A549 (cell line): ENCODE measurements at regions not wholly inside any gene's neighbourhood (a gene's known extent, or its start where the extent isn't known, plus 50 kb on each side); places are given as distances from the start of the nearest gene placed in this dataset.
"Not testable (repeated sequence)": the region's sequence is repeated elsewhere in the genome, so short reads cannot be mapped to it uniquely, and the experiment has no call there.

Experiments used
- ATAC-seq, 2 experiments: fragments of 200-7000 bp in 1 of 2; fragments of >200 bp in 1 of 2; cut with Nextera tagmentation in 1 of 2; cut with Tn5 transposase in 1 of 2; 3 replicates each; pipeline versions ENCODE4 v1.8.0 to v1.9.1; 2018 to 2020; ENCODE audit warnings: mild to moderate bottlenecking in 1 of 2, moderate library complexity in 1 of 2
- CTCF ChIA-PET: fragments of 300-600 bp; sonication (Branson Sonifier 250); formaldehyde crosslinking; extraction: SDS; loops from one replicate; lab custom pipeline; 2021; ENCODE audit warnings: antibody characterized with exemption, inconsistent platforms; lab: Yijun Ruan, JAX
- POLR2A ChIA-PET: fragments of 350-600 bp; formaldehyde crosslinking; extraction: SDS; loops from one replicate; lab custom pipeline; 2021; ENCODE audit warnings: antibody characterized with exemption, inconsistent platforms; lab: Yijun Ruan, JAX
- DNase-seq, 2 experiments: peaks; one replicate each; pipeline versions ENCODE4 v3.0.0 to v3.0.0-alpha.2; 2011 to 2016; ENCODE audit warnings: low read depth in 1 of 2, low spot score in 1 of 2
- FAIRE-seq: peaks from 2 replicates; lab custom pipeline; 2011; peaks lifted over from hg19 to GRCh38; lab: Jason Lieb, UNC
- H3K27ac ChIP-seq, 2 experiments: fragments of >200 bp; sonication (Bioruptor Twin); formaldehyde crosslinking; 3 replicates each; pipeline ENCODE4 v1.5.1; 2016 to 2017
- H3K4me1 ChIP-seq: fragments of >200 bp; sonication (Bioruptor Twin); formaldehyde crosslinking; 3 replicates; pipeline ENCODE4 v1.6.1; 2016
- H3K4me2 ChIP-seq: fragments of >200 bp; sonication (Bioruptor Twin); formaldehyde crosslinking; 3 replicates; pipeline ENCODE4 v1.6.1; 2016
- H3K4me3 ChIP-seq: fragments of >200 bp; sonication (Bioruptor Twin); formaldehyde crosslinking; 3 replicates; pipeline ENCODE4 v1.5.1; 2016
- H3K9me3 ChIP-seq: fragments of >200 bp; sonication (Bioruptor Twin); formaldehyde crosslinking; 3 replicates; pipeline ENCODE4 v1.6.1; 2016
- BCL3 ChIP-seq: fragments of >200 bp; sonication (Bioruptor Twin); formaldehyde crosslinking; IDR thresholded peaks from 3 replicates; pipeline ENCODE4 v1.6.1; 2016
- BHLHE40 ChIP-seq: IDR thresholded peaks from 2 replicates; pipeline ENCODE4 v1.6.1; 2012; ENCODE audit warnings: low read depth, low read length, inconsistent platforms
- CBX2 ChIP-seq: fragments of 200-600 bp; sonication (generic); IDR thresholded peaks from 2 replicates; pipeline ENCODE4 v1.6.1; 2016; ENCODE audit warnings: low read depth, mild to moderate bottlenecking, borderline replicate concordance
- CEBPB ChIP-seq, 2 experiments: fragments of >200 bp in 1 of 2; sonication (Bioruptor Twin) in 1 of 2; formaldehyde crosslinking in 1 of 2; IDR thresholded peaks; 2 replicates each; pipeline ENCODE4 v1.6.1; 2012 to 2016
- CHD2 ChIP-seq: fragments of 150-350 bp; IDR thresholded peaks from 2 replicates; pipeline ENCODE4 v1.6.1; 2014; ENCODE audit warnings: low read length; ENCODE audit not compliant: partially characterized antibody
- CHD4 ChIP-seq: fragments of 200-600 bp; sonication (generic); IDR thresholded peaks from 2 replicates; pipeline ENCODE4 v1.6.1; 2016; ENCODE audit warnings: antibody characterized with exemption, mild to moderate bottlenecking, borderline replicate concordance
- EHF ChIP-seq: fragments of 250-450 bp; sonication (Bioruptor Pico); IDR thresholded peaks from 2 replicates; pipeline ENCODE4 v1.5.0; 2020; ENCODE audit warnings: mild to moderate bottlenecking
- ELK1 ChIP-seq: fragments of 150-350 bp; IDR thresholded peaks from 2 replicates; pipeline ENCODE4 v1.6.1; 2014; ENCODE audit warnings: low read depth, mild to moderate bottlenecking, low read length
- EP300 ChIP-seq, 2 experiments: fragments of >200 bp; sonication (Bioruptor Twin); formaldehyde crosslinking; IDR thresholded peaks; 2 replicates in 1 of 2; 3 replicates in 1 of 2; pipeline ENCODE4 v1.6.1; 2016 to 2017
- FOSB ChIP-seq: fragments of 250-450 bp; sonication (Bioruptor Pico); IDR thresholded peaks from 2 replicates; pipeline ENCODE4 v1.5.0; 2020; ENCODE audit warnings: mild to moderate bottlenecking, moderate library complexity
- FOSL2 ChIP-seq, 2 experiments: fragments of 450-650 bp in 1 of 2; fragments of >200 bp in 1 of 2; sonication (Bioruptor Twin) in 1 of 2; formaldehyde crosslinking; IDR thresholded peaks; 2 replicates each; pipeline versions ENCODE4 v1.5.0 to v1.6.1; 2016 to 2020; ENCODE audit warnings: mild to moderate bottlenecking in 1 of 2, moderate library complexity in 1 of 2
- HDAC2 ChIP-seq: fragments of 200-600 bp; sonication (generic); IDR thresholded peaks from 2 replicates; pipeline ENCODE4 v1.6.1; 2016
- HEYL ChIP-seq: fragments of 250-450 bp; sonication (Bioruptor Pico); IDR thresholded peaks from 2 replicates; pipeline ENCODE4 v1.8.0; 2021; ENCODE audit warnings: mild to moderate bottlenecking, moderate library complexity
- HOXA7 ChIP-seq: fragments of 250-450 bp; sonication (Bioruptor Pico); IDR thresholded peaks from 2 replicates; pipeline ENCODE4 v1.5.0; 2020; ENCODE audit warnings: mild to moderate bottlenecking, moderate library complexity
- HOXB13 ChIP-seq: fragments of 250-450 bp; sonication (Bioruptor Pico); IDR thresholded peaks from 2 replicates; pipeline ENCODE4 v1.5.0; 2020; ENCODE audit warnings: low read depth, mild to moderate bottlenecking, moderate library complexity
- KDM5A ChIP-seq: fragments of 200-600 bp; sonication (generic); IDR thresholded peaks from 2 replicates; pipeline ENCODE4 v1.6.1; 2016; ENCODE audit warnings: antibody characterized with exemption, mild to moderate bottlenecking
- MAFK ChIP-seq: fragments of 450-650 bp; IDR thresholded peaks from 2 replicates; pipeline ENCODE4 v1.6.1; 2014; ENCODE audit not compliant: partially characterized antibody
- MYC ChIP-seq: IDR thresholded peaks from 2 replicates; pipeline ENCODE4 v1.6.1; 2012; ENCODE audit warnings: mild to moderate bottlenecking, inconsistent platforms, low read length, improper control_type of control experiment, borderline replicate concordance
- PHF8 ChIP-seq: fragments of 200-600 bp; sonication (generic); IDR thresholded peaks from 2 replicates; pipeline ENCODE4 v1.6.1; 2016; ENCODE audit warnings: low read depth, mild to moderate bottlenecking, antibody characterized with exemption, moderate library complexity, borderline replicate concordance
- POLR2AphosphoS2 ChIP-seq: conservative IDR thresholded peaks from 2 replicates; pipeline ENCODE4 v1.6.1; 2012; ENCODE audit warnings: low read length, improper control_type of control experiment, inconsistent platforms
- RAD21 ChIP-seq, 2 experiments: fragments of >200 bp in 1 of 2; sonication (Bioruptor Twin) in 1 of 2; formaldehyde crosslinking in 1 of 2; IDR thresholded peaks in 1 of 2; conservative IDR thresholded peaks in 1 of 2; 2 replicates in 1 of 2; 3 replicates in 1 of 2; pipeline ENCODE4 v1.6.1; 2012 to 2018; ENCODE audit warnings: inconsistent platforms in 1 of 2
- RFX5 ChIP-seq: fragments of 450-650 bp; IDR thresholded peaks from 2 replicates; pipeline ENCODE4 v1.7.1; 2014; ENCODE audit warnings: antibody characterized with exemption, mild to moderate bottlenecking, moderate library complexity
- SREBF2 ChIP-seq: fragments of 450-650 bp; IDR thresholded peaks from 2 replicates; pipeline ENCODE4 v1.6.1; 2014; ENCODE audit warnings: mild to moderate bottlenecking, moderate library complexity
- WGBS: methylation state at CpG from one replicate; pipeline ENCODE4 v1.1.6; 2017; ENCODE audit errors: missing lambda C conversion rate; 5-methylcytosine and 5-hydroxymethylcytosine counted together
- TF ChIP-seq, protein P1 (sequence below): fragments of >200 bp; sonication (Bioruptor Twin); formaldehyde crosslinking; IDR thresholded peaks from 3 replicates; pipeline ENCODE4 v1.5.1; 2016
- TF ChIP-seq, protein P2 (sequence below): IDR thresholded peaks from 2 replicates; pipeline ENCODE4 v1.6.1; 2012

GRCh38 chr6:118717106-118717505 is 65.7 kb upstream of the CEP85L start:
- Histone ChIP-seq H3K9me3 (no peaks in the 10 kb centered on the region), H3K4me2 (no peak overlapping the region), H3K27ac (no peak overlapping the region), H3K4me3 (no peak overlapping the region), H3K4me1 (no peaks in the 10 kb centered on the region)
- POLR2A ChIA-PET: no interaction called here
- DNase-seq: no peak
- CTCF ChIA-PET: no interaction called here
- TF ChIP-seq HOXA7 (CRISPR knock-in tag): no peak
- FAIRE-seq: no peak
- ATAC-seq: no peak
- WGBS: 96% methylated on average over 13 of the region's 13 CpGs

GRCh38 chr6:118715907-118716306 is 64.5 kb upstream of the CEP85L start:
- FAIRE-seq, H3K9me3 ChIP-seq, H3K4me3 ChIP-seq, DNase-seq, ATAC-seq, CTCF ChIA-PET, H3K4me1 ChIP-seq, POLR2A ChIA-PET, H3K4me2 ChIP-seq, H3K27ac ChIP-seq: not testable (repeated sequence)
- WGBS: 94% methylated on average over 5 of the region's 5 CpGs

- Histone ChIP-seq H3K4me2 (no peak overlapping the region), H3K4me1 (peaks cover 3% of the 10 kb centered on the region; the same call in 1 of the 3 replicates), H3K4me3 (no peak overlapping the region), H3K9me3 (no peaks in the 10 kb centered on the region), H3K27ac (no peak overlapping the region)
- FAIRE-seq (no peak), DNase-seq (no peak), ATAC-seq (no peak)
- POLR2A ChIA-PET: no interaction called here
- CTCF ChIA-PET: no interaction called here
- TF ChIP-seq BHLHE40 (no peak), CEBPB (IDR thresholded peaks at IDR 0.05) (no peak), EHF (CRISPR knock-in tag) (no peak), HDAC2 (no peak), KDM5A (no peak), CHD4 (no peak), EP300 (IDR thresholded peaks at IDR 0.05) (no peak), ELK1 (no peak), RAD21 (conservative IDR thresholded peaks at IDR 0.05 in 1 of 2, IDR thresholded peaks at IDR 0.05 in 1 of 2) (no peak), FOSB (CRISPR knock-in tag) (no peak), PHF8 (no peak), CHD2 (no peak), FOSL2 (IDR thresholded peaks at IDR 0.05) (no peak), FOSL2 (CRISPR knock-in tag; IDR thresholded peaks at IDR 0.05) (no peak)
- TF ChIP-seq, protein P1, sequence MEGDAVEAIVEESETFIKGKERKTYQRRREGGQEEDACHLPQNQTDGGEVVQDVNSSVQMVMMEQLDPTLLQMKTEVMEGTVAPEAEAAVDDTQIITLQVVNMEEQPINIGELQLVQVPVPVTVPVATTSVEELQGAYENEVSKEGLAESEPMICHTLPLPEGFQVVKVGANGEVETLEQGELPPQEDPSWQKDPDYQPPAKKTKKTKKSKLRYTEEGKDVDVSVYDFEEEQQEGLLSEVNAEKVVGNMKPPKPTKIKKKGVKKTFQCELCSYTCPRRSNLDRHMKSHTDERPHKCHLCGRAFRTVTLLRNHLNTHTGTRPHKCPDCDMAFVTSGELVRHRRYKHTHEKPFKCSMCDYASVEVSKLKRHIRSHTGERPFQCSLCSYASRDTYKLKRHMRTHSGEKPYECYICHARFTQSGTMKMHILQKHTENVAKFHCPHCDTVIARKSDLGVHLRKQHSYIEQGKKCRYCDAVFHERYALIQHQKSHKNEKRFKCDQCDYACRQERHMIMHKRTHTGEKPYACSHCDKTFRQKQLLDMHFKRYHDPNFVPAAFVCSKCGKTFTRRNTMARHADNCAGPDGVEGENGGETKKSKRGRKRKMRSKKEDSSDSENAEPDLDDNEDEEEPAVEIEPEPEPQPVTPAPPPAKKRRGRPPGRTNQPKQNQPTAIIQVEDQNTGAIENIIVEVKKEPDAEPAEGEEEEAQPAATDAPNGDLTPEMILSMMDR: no peak
- TF ChIP-seq, protein P2, sequence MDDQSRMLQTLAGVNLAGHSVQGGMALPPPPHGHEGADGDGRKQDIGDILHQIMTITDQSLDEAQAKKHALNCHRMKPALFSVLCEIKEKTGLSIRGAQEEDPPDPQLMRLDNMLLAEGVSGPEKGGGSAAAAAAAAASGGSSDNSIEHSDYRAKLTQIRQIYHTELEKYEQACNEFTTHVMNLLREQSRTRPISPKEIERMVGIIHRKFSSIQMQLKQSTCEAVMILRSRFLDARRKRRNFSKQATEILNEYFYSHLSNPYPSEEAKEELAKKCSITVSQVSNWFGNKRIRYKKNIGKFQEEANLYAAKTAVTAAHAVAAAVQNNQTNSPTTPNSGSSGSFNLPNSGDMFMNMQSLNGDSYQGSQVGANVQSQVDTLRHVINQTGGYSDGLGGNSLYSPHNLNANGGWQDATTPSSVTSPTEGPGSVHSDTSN: no peak
- TF ChIP-seq, all 56 proteins: peak for 0
- WGBS: 80% methylated on average over 2 of the region's 2 CpGs
Observed at GRCh38 chr6:118715376-118715775, 64.0 kb upstream of the CEP85L start.

DNA sequence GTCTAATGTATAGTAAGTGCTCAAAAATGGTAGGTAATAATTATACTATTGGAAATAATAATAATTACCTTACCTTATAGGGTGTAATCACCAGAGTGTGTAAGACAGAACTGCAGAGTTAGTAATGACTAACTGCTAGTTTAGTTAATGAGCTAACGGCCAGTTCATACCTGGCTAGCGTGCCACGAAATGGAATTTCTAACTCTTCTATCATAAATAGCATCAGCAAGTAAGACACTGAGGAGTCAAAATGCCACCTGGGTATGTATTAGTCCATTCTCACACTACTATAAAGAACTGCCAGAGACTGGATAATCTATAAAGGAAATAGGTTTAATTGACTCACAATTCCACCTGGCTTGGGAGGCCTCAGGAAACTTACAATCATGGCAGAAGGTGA is 63.4 kb upstream of the CEP85L start:
- WGBS: 92% methylated on average over 3 of the region's 3 CpGs
- H3K4me3 ChIP-seq: no peak overlapping the region
- POLR2A ChIA-PET: no interaction called here
- TF ChIP-seq MYC (no peak), SREBF2 (no peak), HOXB13 (CRISPR knock-in tag) (no peak), BCL3 (no peak), RFX5 (no peak), POLR2AphosphoS2 (no peak), MAFK (no peak), CBX2 (no peak), HEYL (no peak)
- H3K4me1 ChIP-seq: peaks cover 9% of the 10 kb centered on the region
- H3K27ac ChIP-seq: no peak overlapping the region
- no peak for FAIRE-seq
- CTCF ChIA-PET: no interaction called here
- DNase-seq: no peak
- ATAC-seq: no peak
- no peaks in the 10 kb centered on the region for H3K9me3 ChIP-seq
- H3K4me2 ChIP-seq: no peak overlapping the region
